NCI-H128 (cell line): ENCODE measurements at regions not wholly inside any gene's neighbourhood (a gene's known extent, or its start where the extent isn't known, plus 50 kb on each side); places are given as distances from the start of the nearest gene placed in this dataset.
"Not testable (repeated sequence)": the region's sequence is repeated elsewhere in the genome, so short reads cannot be mapped to it uniquely, and the experiment has no call there.

Source experiments
- DNase-seq: peaks from one replicate; lab custom pipeline; 2025; ENCODE audit not compliant: unreplicated experiment; lab: John Stamatoyannopoulos, UW

GRCh38 chrX:69431420-69431819, 72.7 kb upstream of the NALF2 start:
- DNase-seq: no peak

DNA sequence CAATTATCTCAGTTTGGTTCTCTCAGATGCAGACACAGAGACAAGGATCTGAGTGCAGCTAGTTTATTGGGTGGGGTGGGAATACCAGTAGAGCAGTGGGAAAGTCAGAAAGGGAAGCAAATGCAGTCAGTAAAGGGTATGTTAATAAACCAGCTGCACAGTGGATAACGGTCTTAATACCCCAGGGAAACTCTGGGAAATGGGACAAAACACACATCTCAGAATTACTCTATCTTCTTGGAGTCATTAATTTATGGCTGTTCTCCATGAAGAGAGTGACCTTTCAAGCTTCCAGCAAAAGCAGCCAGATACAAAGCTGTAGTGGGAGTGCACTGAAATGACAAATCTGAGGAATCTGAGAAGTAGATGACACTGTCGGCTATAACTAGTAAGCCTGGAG, 73.3 kb upstream of the NALF2 start:
- no peak for DNase-seq

GRCh38 chrX:69429339-69430015, 74.6 kb upstream of the NALF2 start:
- DNase-seq: no peak

- DNase-seq: no peak
These were observed 75.9 kb upstream of the NALF2 start for GRCh38 chrX:69428216-69428615.

DNA sequence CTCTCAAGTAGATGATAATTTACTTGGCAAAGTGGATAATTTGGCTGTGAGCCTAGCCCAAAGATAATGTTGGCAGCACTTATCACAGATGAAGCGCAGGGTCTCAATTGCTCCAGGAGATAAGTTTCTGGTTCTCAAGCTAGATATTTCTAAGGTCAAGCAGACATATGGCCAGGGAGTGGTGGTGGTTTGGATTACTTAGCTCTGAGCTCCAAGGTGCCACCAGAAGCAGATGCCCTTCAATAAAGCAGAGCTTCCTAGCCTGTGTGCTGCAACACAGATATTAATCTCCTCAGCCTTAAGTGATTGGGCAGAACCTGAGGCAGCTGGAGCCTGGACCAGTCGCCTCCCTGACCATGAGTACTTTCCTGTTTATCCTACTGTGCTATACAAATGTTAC, 79.2 kb upstream of the NALF2 start:
- DNase-seq: no peak

- DNase-seq: no peak
These were observed 80.0 kb upstream of the NALF2 start for GRCh38 chrX:69424161-69424560.

- DNase-seq: not testable (repeated sequence)
These were observed 81.9 kb upstream of the NALF2 start for GRCh38 chrX:69422208-69422607.

GRCh38 chrX:69415698-69416097, 88.4 kb upstream of the NALF2 start:
- DNase-seq: no peak

GRCh38 chrX:69412661-69413060, 91.5 kb upstream of the NALF2 start:
- no peak for DNase-seq

GRCh38 chrX:69398881-69399280, 105.2 kb upstream of the NALF2 start:
- no peak for DNase-seq

DNA sequence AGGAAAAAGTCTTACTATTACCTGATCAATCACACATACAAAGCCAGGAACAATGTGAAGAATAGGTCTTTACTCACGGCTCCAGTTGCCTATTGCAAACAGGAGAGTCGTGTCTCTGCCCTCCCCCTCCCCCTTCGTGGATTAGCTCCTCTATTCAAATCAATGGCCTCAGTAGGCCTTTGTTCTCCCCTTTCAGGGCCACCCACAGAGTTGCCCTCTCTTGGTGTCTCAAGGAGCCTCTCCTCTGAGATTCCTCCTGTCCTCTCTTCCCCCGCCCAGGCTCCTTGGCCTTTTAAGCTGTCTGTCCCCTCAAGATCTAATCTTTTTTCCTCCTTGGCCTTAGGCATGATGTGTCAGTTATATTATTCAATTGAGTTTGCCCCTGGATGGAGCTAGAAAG, 107.2 kb upstream of the NALF2 start:
- DNase-seq: no peak

GRCh38 chrX:69395306-69395705, 108.8 kb upstream of the NALF2 start:
- DNase-seq: no peak

- DNase-seq: no peak
These were observed 115.0 kb upstream of the NALF2 start for GRCh38 chrX:69389101-69389501.

- DNase-seq: no peak
These were observed 115.6 kb upstream of the NALF2 start for GRCh38 chrX:69388526-69388925.

DNA sequence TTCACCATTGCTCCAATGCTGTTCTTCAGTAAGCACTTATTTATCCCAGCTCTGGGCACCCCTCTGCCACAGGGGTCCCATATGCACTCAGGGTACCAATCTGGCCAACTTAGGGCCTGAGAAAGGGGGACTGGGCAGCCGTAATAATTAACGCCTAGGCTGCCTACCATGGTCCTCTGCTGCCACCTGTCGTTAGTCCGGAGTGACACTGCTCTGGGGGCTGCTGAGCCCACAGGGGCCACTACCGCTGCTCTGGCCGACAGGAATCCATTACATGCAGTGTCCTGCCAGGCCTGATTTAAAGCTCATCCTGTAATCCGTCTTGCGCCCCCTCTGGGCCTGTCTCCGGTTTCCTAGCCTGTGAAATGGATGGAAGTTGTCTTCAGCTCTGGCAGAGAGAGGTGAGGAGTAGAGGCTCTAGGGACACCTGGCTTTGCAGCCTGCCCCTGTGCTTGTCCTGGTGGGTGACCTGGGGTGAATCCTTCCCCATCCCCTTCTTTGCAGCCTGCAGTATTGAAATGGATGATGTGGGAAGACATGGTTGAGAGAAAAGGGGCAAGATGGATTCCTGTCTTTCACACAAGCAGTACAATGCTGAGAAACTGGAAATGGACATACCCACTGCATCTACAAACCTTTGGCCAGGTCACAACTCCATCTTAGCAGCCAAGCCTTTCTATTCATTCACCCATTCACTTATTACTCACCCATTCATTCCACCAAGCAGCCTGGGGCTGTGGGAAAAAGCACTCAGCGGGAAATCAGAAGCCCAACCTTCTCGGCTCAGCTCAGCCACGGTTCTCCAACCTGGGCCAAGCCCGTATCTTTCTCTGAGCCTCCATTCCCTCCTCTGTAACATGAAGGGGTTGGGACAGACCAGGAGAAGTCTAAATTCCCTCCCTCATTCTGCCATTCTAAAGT, 116.3 kb upstream of the NALF2 start:
- DNase-seq: no peak

DNA sequence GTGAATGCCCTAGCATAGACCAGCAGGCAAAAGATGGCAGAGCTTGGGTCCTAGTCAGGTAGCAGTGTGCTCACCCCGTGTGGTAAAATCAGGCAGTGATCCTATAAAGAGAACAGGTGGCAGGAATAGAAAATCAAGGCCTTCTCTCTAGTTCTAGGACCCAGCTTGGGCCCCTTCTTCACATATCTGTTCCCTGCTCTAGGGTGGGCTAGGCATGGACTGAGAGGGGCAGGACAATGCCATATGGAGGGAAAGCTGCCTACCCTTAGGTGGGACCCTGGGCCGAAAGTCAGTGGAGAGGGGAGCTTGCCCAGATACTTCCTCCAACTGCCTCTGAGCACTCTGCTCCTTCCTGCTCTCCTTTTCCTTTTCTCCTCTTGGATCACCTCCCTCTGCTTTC, 117.4 kb upstream of the NALF2 start:
- no peak for DNase-seq

DNA sequence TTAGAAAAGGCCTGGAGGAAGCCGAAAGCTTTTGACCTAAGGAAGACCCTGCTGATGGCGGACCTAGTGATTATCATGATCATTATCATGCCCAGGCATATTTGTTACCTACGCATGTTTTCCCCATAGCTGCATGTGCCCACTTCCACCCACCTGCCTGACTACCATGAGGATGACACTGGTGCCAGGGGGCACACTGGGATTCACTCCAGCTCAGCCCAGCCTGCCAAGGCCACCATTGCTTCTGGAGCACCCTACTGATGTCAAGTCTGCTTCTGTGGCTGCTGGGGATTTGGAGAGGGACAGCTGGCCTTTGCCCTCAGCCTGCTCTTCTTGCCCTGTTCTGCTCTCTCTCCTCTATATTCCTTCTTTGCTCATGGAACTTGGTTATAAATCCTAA, 124.7 kb upstream of the NALF2 start:
- no peak for DNase-seq

- DNase-seq: no peak
These were observed 129.6 kb upstream of the NALF2 start for GRCh38 chrX:69374569-69374968.

- no peak for DNase-seq
These were observed 131.7 kb upstream of the NALF2 start for GRCh38 chrX:69372435-69372834.

DNA sequence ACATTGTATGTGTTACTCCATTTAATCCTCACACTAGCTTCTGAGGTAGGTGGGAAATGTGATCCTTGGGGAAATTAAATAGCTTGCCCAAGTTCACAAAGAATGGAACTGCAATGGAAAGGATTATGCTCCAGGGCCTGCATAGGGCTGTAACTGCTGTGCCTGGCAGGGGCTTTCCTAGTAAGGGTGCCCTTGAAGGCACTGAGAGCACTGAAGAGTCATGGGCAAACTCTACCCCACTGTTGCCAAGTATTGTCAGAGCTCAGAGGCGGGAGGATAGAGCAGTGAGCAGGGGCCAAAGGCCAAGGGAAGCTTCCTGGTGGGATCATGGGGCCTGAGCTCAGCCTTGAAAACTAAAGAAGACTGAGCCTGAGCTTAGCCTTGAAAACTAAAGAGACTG, 133.0 kb upstream of the NALF2 start:
- DNase-seq: no peak

DNA sequence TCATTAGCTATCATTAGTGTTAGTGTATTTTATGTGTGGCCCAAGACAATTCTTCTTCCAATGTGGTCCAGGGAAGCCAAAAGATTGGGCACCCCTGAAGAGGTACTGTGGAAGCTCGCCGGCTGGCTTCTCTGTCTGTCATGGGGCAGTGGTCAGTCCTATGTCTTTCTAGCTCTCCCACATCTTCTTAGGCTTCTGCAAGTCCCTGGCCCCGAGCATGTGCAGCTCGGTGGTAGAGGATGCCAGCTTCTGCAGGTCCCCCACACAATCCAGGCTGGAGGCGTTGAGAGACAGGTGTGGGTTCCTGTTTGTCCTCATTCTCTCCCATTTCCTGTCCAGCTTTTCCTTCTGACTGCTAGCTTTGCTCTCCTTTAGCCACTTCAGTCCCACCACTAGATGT, 134.1 kb upstream of the NALF2 start:
- DNase-seq: no peak

GRCh38 chrX:69366183-69366582, 137.9 kb upstream of the NALF2 start:
- DNase-seq: no peak
